ENCODE measurements at regions not wholly inside any gene's neighbourhood (a gene's known extent, or its start where the extent isn't known, plus 50 kb on each side); places are given as distances from the start of the nearest gene placed in this dataset.

DNA sequence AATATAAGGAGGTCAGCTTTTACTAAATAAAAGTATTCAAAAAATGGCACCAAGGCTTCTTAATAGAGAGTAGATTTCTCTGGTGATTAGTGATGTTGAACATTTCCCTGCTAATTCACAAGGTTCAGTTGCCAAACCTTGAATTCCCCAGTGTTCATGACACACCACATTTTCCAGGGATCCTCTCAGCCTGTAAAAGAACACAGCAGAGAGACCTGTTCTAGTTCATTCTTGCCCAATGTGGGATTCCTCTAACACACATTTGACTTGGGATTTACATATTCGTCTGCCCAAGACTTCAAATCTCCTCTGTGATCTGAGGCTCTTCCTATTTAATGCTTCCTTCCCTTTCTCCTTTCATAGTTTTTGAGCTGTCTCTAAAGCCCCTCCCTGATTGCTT, 273.2 kb upstream of the CDH9 start:
- Histone ChIP-seq H3K27me3 (ENCODE audit: insufficient read depth, poor library complexity, severe bottlenecking) (no peaks in the 10 kb centered on the region), H3K4me3 (replicated peaks; ENCODE audit: insufficient read depth, low read length) (no peak overlapping the region), H3K27ac (replicated peaks) (no peak overlapping the region)
- no peak for TF ChIP-seq CTCF (IDR thresholded peaks at IDR 0.05; ENCODE audit: insufficient read depth, low read length)
- no peak for TF ChIP-seq GABPA (IDR thresholded peaks at IDR 0.05; ENCODE audit: low read depth)
- TF ChIP-seq REST (IDR thresholded peaks at IDR 0.05; ENCODE audit: insufficient replicate concordance, low read depth), result no peak
- no peak for TF ChIP-seq SPI1 (IDR thresholded peaks at IDR 0.05; ENCODE audit: borderline replicate concordance, low read depth)
- TF ChIP-seq POLR2AphosphoS5 (IDR thresholded peaks at IDR 0.05; ENCODE audit: low read depth), result no peak
- no peak for DNase-seq (ENCODE audit: low read depth in 1 of 2, low spot score in 1 of 2)

DNA sequence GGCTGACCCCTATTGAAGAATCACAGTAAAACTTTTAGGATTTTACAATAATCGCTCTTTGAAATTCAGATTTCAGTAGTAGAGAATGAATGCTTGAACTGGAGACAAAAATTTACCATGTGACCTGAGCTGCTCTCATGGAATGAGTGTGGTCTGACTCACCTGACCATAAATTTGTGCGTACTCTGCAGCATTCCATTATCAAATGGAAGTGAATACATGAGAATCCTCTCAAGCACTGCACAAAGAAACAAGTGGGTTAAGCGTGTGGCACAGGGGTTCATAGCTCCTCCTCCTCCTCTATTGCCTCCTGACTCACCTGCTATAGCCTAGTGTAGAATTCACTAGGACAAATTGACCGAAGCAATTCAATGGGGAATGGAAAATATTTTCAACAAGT, 269.8 kb upstream of the CDH9 start:
- DNase-seq (ENCODE audit: low read depth in 1 of 2, low spot score in 1 of 2), result no peak
- no peak overlapping the region for H3K27ac ChIP-seq (replicated peaks)
- H3K27me3 ChIP-seq (ENCODE audit: insufficient read depth, poor library complexity, severe bottlenecking), result no peaks in the 10 kb centered on the region
- no peak overlapping the region for H3K4me3 ChIP-seq (replicated peaks; ENCODE audit: insufficient read depth, low read length)
- no peak for TF ChIP-seq GABPA (IDR thresholded peaks at IDR 0.05; ENCODE audit: low read depth)
- TF ChIP-seq POLR2AphosphoS5 (IDR thresholded peaks at IDR 0.05; ENCODE audit: low read depth), result no peak
- TF ChIP-seq CTCF (IDR thresholded peaks at IDR 0.05; ENCODE audit: insufficient read depth, low read length), result no peak
- no peak for TF ChIP-seq SPI1 (IDR thresholded peaks at IDR 0.05; ENCODE audit: borderline replicate concordance, low read depth)
- TF ChIP-seq REST (IDR thresholded peaks at IDR 0.05; ENCODE audit: insufficient replicate concordance, low read depth), result no peak

DNA sequence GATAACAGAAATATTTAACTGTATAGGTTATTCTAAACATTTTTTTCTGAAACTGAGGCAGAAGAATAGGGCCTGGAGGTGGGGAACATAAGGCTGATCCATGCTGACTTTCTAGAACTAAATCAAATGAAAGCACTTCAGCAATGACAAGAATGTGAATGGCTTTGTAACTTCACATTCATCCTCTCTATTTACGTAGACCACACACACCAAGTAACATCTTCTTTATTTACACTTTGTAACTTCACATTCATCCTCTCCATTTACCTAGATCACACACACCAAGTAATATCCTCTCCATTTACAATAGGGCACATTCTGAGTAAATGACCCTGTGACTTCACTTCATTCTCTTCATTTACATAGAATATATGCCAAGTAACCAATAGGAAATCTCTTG, 251.8 kb upstream of the CDH9 start:
- Histone ChIP-seq H3K27me3 (ENCODE audit: insufficient read depth, poor library complexity, severe bottlenecking) (no peaks in the 10 kb centered on the region), H3K27ac (replicated peaks) (no peak overlapping the region), H3K4me3 (replicated peaks; ENCODE audit: insufficient read depth, low read length) (no peak overlapping the region)
- DNase-seq (ENCODE audit: low read depth in 1 of 2, low spot score in 1 of 2), result no peak
- no peak for TF ChIP-seq SPI1 (IDR thresholded peaks at IDR 0.05; ENCODE audit: borderline replicate concordance, low read depth)

DNA sequence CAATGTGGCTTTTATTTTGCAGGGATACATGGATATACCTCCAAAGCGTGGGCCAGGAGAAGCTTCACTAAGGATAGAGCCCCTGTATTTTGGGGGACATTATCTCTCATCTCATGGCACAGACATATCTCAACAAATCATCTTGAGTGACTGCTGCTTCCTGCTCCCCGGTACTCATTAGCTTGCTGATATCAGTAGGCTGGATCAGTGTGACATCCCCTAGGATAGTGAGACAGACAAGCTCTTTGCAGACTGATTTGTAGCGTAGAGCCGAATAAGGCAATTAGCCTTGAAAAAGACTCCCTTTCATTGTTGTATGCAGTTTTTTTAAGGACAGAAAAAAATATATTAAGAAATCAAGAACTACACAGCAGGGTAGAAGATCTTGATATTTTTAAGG, 237.7 kb upstream of the CDH9 start:
- DNase-seq (ENCODE audit: low read depth in 1 of 2, low spot score in 1 of 2), result no peak
- H3K27ac ChIP-seq (replicated peaks), result no peak overlapping the region
- TF ChIP-seq REST (IDR thresholded peaks at IDR 0.05; ENCODE audit: insufficient replicate concordance, low read depth), result no peak
- TF ChIP-seq POLR2AphosphoS5 (IDR thresholded peaks at IDR 0.05; ENCODE audit: low read depth), result no peak
- TF ChIP-seq CTCF (IDR thresholded peaks at IDR 0.05; ENCODE audit: insufficient read depth, low read length), result no peak
- TF ChIP-seq GABPA (IDR thresholded peaks at IDR 0.05; ENCODE audit: low read depth), result no peak
- no peak for TF ChIP-seq SPI1 (IDR thresholded peaks at IDR 0.05; ENCODE audit: borderline replicate concordance, low read depth)

More for the DNA sequence above, 237.7 kb upstream of the CDH9 start:
- Histone ChIP-seq H3K27me3 (ENCODE audit: insufficient read depth, poor library complexity, severe bottlenecking) (no peaks in the 10 kb centered on the region), H3K4me3 (replicated peaks; ENCODE audit: insufficient read depth, low read length) (no peak overlapping the region)

Data from HL-60 (cell line).